ENCODE measurements at regions not wholly inside any gene's neighbourhood (a gene's known extent, or its start where the extent isn't known, plus 50 kb on each side); places are given as distances from the start of the nearest gene placed in this dataset.

GRCh38 chr10:109664554-109664953 lies 258.8 kb downstream of the XPNPEP1 start:
- intact Hi-C loops (cut with micrococcal nuclease): no loop called here
- no peaks in the 10 kb centered on the region for H3K4me1 ChIP-seq (ENCODE audit: control insufficient read depth in 1 of 2, insufficient read depth in 2 of 2, low read length in 2 of 2)
- no TSS peak for BruUV-seq (replicated peaks)
- H3K9me3 ChIP-seq (ENCODE audit: control insufficient read depth in 1 of 2, insufficient read depth in 1 of 2, low read depth in 1 of 2, low read length in 2 of 2): no peaks in the 10 kb centered on the region
- H4K20me1 ChIP-seq (ENCODE audit: insufficient read depth): no peaks in the 10 kb centered on the region
- H3K27me3 ChIP-seq (ENCODE audit: insufficient read depth, low read length): no peaks in the 10 kb centered on the region
- H3K4me3 ChIP-seq (replicated peaks in 1 of 2; ENCODE audit: low read depth in 1 of 2, low read length in 2 of 2): no peak overlapping the region
- H3K9me2 ChIP-seq (ENCODE audit: insufficient read depth): no peaks in the 10 kb centered on the region
- no peak for TF ChIP-seq ZNF274 (IDR thresholded peaks at IDR 0.05; ENCODE audit: low read depth, low read length)
- TF ChIP-seq FOSL1 (IDR thresholded peaks at IDR 0.05; ENCODE audit: low read depth): no peak
- no peak for TF ChIP-seq CBX3 (IDR thresholded peaks at IDR 0.05; ENCODE audit: low read depth)
- no peak for TF ChIP-seq JUND (IDR thresholded peaks at IDR 0.05)
- no peak for TF ChIP-seq REST (IDR thresholded peaks at IDR 0.05; ENCODE audit: low read depth)
- TF ChIP-seq MAX (IDR thresholded peaks at IDR 0.05): no peak
- TF ChIP-seq EZH2phosphoT487 (IDR thresholded peaks at IDR 0.05; ENCODE audit: borderline replicate concordance): no peak
- no peak for TF ChIP-seq EZH2 (IDR thresholded peaks at IDR 0.05)
- TF ChIP-seq SRF (IDR thresholded peaks at IDR 0.05; ENCODE audit: low read depth): no peak
- no peak for TF ChIP-seq CEBPB (IDR thresholded peaks at IDR 0.05; ENCODE audit: low read depth)
- no peak for TF ChIP-seq SP1 (IDR thresholded peaks at IDR 0.05; ENCODE audit: low read depth)
- TF ChIP-seq ATF3 (IDR thresholded peaks at IDR 0.05): no peak
- no peak for TF ChIP-seq ZFX (IDR thresholded peaks at IDR 0.05)
- H3K79me2 ChIP-seq (ENCODE audit: insufficient read depth, low read length): no peaks in the 10 kb centered on the region
- H3K27ac ChIP-seq (ENCODE audit: low read depth, low read length): no peak overlapping the region
- no peaks in the 10 kb centered on the region for H3K36me3 ChIP-seq (ENCODE audit: control insufficient read depth in 1 of 2, insufficient read depth in 2 of 2, low read length in 2 of 2)
- no peak overlapping the region for H2AFZ ChIP-seq (ENCODE audit: low read depth, low read length, poor library complexity, severe bottlenecking)
- ATAC-seq: no peak
- ChIA-PET CTCF (no interaction called here), RAD21 (ENCODE audit: low non-redundant PET in 1 of 2, low total read pairs in 2 of 2, uncharacterized antibody in 2 of 2, unreplicated experiment in 2 of 2) (no interaction called here), POLR2A (no interaction called here)
- H3K4me2 ChIP-seq (ENCODE audit: low read length): no peak overlapping the region
- H3K9ac ChIP-seq (ENCODE audit: low read length): no peak overlapping the region
- no peak for DNase-seq (ENCODE audit: low read depth, low spot score)

Data from HCT116 (cell line).